HG03097 (cell line): ENCODE measurements at regions not wholly inside any gene's neighbourhood (a gene's known extent, or its start where the extent isn't known, plus 50 kb on each side); places are given as distances from the start of the nearest gene placed in this dataset.

Experiments used
- ATAC-seq: cut with Tn5 transposase; IDR thresholded peaks from one replicate; pipeline ENCODE4 v1.9.1; 2021; ENCODE audit not compliant: unreplicated experiment, low FRiP score

DNA sequence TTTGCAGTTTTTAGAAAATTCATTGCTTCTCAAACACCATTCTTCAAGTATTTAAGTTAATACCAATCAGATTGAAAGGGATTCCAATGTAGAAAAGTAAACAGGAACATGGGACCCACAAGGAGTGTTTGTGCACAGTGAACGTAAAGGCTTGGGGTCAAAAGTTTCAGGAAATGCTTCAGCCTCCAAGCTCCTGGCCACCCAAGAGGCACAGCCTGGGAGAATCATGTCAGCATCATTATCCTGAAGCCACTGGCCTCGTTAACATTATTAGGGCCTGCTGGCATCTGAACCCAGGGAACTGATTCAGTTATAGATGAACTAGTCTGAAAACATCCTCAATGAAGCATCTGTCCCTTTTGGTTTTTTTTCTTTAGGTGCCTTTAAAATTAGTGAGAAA lies 122.9 kb downstream of the NXNL2 start:
- ATAC-seq: no peak

DNA sequence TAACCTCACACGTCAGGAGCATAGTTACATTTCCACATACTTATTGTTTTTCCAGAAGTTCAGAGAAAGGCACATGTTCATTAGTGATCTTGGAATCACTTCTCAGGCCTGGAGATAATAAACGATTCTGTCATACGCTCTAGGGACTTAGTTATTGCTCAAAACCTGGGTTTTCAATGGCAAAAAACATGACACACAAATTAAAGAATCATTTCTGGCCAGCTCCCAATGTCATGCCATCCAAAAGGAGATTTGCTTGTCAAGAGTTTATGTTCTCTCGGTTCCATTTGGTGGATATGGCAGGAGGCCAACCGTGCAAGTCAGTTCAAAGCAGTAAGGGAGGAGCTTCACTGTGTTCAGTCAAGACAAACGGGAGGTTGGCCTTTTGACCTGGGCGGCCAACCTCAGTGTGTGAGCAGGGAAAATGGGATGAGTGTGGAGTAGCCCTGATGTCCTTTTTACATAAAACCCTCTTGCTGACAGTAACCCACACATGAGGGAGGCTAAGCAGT lies 123.4 kb downstream of the NXNL2 start:
- ATAC-seq: no peak

DNA sequence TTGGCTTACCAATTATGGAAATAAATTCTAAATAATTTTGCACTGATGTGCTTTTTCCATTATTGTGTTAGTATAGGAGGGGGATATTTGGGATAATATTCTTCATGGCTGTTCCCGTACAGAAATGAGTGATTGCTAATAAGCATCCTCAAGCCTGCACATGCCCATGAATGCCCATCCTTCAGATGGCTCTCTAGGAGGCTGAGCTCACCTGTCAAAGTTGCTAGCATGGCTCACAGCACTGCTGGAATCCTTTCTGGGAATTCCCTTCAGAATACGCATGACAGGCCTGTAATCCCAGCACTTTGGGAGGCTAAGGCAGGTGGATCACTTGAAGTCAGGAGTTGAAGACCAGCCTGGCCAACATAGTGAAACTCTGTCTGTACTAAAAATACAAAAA lies 124.1 kb downstream of the NXNL2 start:
- no peak for ATAC-seq

DNA sequence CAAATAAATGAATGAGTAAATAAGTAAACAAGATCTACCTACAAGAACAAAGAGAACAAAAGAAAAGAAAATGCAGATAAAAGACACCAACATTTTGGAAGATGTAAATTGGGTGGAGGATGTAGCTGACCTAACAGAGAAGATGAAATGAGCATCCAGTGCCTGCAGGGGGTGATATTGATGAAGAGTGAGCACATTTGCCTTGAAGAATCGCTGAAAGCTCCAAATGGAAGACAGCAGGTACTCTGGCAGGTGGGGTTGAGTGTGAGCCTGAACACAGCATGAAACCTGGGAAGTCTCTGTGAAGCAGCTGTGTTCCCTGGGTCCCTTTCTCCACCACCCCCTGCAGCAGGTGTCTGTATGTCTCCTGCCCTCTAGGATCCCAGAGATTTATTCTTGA lies 125.6 kb downstream of the NXNL2 start:
- ATAC-seq: no peak

DNA sequence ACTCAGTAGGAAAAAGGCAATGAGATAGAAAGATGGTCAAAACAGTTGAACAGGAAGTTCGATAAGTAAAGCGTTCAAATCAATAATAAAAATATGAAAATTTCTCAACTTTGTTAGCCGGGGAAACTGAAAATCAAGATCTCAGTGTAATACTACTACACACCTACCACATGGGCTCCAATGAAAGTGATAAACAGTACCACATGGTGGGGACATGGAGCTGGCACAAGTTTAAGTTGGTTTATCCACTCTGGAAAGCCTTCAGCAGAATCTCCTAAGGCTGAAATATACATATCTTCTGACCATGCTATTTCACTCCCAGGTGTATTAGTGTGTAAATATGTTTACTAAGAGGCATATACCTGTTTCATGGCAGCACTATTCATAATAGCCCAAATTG lies 126.8 kb downstream of the NXNL2 start:
- ATAC-seq: no peak

DNA sequence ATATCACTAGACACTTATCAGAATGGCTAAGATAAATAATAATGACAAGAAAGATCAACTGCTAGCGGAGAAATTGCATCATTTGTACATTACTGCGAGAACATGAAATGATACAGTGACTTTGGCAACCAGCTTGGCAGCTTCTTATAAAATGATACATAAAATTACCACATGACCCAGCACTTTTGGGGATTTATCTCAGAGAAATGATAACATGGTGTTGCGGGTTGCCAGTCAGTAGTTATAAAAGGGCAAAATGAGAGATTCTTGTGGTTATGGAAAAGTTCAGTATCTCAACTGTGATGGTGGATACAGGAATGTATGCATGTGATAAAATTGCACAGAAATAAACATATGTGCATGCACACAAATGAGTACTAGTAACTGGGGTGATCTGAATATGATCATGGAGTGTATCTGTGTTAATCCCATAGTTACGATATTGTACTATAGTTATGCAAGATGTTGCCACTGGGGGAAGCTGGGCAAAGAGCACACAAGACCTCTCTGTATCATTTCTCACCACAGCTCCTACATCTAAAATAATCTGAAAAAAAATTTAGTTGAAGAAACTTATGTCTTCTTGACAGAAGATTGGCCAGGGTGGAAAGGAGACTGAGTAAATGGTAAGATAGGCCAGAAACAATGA lies 128.9 kb downstream of the NXNL2 start:
- no peak for ATAC-seq

DNA sequence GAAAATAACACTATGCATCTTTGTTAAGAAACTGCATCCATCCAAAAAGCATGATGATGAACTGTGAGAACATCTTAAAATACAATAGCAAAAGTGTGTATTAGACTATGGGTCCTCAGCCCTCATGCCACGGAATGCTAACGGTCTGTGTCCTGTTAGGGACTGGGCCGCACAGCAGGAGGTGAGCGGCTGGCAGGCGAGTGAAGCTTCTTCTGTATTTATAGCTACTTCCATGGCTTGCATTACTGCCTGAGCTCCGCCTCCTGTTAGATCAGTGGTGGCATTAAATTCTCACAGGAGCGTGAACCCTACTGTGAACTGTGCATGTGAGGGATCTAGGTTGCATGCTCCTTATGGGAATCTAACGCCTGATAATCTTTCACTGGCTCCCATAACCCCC lies 129.8 kb downstream of the NXNL2 start:
- ATAC-seq: no peak

DNA sequence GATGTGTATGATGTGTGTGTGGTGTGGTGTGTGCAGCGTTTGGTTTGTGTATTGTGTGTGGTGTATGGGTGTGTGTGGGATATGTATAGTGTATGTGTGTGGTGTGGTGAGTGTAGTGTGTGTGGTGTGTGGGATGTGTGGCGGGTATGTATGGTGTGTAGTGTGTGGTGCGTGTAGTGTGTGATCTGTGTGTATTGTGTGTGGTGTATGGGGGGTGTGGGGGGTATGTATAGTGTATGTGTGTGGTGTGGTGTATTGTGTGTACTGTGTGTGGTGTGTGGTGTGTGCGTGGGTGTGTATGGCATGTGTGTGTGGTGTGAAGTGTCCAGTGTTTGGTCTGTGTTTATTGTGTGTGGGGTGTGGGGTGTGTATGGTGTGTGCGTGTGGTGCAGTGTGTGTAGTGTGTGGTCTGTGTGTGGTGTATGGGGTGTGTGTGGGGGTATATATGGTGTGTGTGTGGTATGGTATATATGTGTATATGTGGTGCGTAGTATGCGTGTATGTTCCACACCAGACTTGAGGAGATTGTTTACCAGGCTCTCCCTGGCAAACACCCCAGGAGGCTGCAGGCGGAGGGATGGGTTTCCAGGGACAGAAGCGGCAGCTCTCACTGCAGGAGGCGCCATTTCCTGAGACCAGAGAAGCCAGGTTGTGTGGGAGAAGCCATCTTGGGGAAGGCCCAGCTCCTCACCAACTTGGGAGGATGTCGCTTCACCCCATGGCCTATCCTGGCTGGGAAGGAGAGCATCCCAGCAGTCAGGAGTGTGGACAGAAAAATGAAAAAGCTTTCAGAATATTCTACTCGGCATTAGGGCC lies 138.1 kb downstream of the NXNL2 start:
- no peak for ATAC-seq

DNA sequence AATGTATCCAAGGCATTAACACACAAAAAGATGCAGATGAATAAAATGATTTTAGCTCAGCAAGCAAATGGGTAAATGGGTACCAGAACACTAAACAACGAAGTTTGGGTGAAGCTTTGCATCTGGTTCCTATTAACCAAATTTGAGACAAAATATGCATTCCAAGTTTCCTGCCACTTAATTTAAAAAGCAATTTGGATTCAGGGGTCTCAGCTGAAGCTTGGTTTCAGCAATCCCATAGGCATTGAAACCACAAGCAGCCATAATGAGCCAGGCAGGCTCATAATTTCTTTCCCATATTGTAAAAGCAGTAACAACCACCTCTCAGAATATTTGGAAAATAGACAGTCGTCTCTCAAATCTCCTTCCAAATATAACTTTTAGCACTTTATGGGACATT lies 138.9 kb downstream of the NXNL2 start:
- ATAC-seq: no peak

DNA sequence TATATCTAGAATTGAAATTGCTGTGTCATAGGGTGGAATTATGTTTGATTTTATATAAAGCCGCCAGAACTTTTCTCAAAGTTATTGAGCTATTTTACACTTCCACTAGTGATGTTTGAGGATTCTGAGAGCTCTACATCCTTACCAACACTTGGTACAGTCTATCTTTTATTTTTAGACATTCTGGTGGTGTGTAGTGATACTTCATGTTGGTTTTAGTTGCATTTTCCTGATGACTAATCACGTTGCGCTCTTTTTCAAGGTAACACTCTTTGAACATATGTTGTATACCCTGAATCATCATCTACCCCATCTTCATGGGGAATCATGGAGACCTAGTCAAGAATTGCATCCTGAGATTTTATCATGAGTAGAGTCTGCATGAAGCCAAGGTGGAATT lies 141.7 kb downstream of the NXNL2 start:
- no peak for ATAC-seq

DNA sequence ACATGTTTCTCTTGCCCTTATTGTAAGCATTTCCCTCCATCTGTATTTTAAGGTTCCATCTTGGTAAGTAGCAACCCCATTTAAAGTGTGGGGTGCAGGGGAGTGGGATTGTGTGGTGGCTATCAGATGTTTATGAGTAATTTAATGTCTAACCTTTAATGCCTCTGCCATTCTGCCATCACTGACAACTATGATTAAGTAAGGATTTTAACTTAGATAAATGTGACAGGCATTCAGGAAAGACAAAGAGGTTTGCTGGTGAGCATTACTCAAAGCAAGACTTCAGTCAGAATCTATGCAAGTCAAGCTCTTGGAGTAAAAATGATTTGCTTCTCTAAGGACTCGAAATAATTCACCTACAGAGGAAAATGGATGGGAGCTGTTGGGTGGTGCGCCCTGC lies 143.0 kb downstream of the NXNL2 start:
- ATAC-seq: no peak

DNA sequence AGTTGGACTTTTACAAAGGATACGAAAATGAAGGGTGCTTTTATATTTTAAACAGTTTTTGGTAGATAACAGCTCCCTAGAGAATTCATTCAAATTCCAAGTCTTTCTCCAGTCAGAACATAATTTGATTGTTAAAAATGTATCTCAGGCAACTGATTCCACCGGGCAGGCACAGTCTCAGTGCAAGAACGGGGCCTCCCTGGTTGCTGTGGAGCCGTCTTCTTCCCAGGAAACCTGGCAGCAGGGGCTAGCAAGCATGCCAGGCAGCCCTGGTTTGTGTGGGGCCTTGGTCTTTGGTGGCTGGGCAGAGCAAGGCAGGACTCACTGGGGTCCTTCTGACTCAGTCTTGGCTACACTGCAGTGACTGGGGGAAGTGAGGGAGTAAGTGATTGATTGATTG lies 143.5 kb downstream of the NXNL2 start:
- ATAC-seq: no peak

DNA sequence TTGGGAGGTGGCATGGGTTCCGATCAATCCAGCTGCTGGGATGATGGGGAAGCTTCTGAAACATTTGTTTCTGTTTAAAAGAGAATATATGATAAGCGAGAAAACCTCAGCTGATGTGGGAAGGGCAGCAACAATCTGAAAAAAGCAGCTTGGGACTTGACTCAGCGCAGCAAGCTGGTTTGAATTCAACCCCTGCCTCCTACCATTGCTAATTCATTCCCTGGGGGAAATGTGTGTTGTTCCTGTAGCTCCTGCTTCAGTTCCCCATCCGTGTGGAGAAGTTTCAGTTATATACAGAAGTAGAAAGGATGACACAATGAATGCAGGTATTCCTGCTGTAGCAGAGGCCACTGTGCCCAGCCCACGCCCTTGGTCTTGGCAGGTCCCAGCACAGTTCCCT lies 145.1 kb downstream of the NXNL2 start:
- no peak for ATAC-seq

DNA sequence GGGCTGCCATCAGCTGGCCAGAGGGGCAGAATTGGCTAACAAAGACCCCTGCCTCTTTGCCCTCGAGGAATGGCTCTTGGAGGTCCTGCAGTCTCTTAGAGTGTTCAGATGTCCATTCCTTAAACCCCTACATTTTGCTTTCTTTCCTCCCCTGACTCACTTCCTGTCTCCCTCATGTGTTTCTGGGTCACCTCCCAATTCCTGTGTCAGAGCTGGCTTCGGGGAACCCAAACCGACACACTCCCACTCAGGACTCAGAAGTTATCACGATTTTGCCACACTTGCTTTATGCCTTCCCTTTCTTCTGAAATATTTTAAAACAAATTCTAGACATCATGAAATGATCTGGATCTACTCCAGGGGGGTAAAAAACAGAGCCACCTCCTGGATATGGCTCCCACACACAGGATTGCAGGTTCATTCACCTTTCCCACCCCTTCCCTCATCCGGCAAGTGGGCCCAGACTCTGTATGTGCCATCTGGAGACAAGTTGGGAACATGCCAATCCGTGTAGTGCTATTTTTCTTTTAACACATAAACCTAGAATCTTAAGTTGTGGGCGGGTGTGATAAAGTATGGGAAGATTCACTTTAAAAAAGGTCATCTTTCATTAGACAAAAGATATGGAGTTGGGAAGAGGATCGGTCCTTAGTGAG lies 145.7 kb downstream of the NXNL2 start:
- ATAC-seq: no peak

DNA sequence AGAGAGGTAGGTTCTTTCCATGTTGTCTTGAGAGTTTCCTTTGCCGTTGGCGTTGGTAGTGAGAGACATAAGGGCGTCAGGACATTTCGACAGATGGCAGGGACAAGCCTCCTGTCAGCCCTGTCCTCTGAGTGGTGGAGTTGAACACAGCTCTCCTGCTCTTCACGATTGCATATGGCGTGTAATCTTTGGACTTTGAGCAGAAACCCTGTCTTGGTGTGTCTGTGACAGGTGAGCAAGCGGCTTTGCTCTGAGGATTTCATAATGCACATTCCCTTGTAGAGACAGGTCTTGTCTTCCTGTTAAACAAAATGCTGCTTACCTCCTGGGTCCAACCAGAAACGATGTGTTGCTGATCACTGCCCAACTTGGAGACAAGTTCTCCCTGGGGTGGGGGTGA lies 146.5 kb downstream of the NXNL2 start:
- no peak for ATAC-seq

DNA sequence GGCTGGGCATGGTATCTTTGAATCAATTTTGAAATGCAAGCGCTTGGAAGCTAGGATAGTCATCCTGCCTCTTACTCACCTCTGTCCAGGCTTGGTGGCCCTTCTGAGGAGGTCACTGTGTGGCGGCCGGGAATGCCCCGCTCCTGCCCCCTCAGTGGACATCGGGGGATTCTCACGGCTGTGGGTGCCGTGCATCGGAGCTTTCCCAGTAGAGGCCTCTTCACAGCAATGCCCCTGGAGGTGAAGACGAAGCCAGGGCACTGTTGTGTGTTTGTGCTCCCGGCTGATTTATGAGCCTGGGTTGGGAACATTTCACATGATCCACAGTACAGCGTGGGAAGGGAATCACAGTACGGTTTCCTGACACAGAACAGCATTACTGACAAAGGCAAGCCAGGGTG lies 147.5 kb downstream of the NXNL2 start:
- ATAC-seq: no peak

DNA sequence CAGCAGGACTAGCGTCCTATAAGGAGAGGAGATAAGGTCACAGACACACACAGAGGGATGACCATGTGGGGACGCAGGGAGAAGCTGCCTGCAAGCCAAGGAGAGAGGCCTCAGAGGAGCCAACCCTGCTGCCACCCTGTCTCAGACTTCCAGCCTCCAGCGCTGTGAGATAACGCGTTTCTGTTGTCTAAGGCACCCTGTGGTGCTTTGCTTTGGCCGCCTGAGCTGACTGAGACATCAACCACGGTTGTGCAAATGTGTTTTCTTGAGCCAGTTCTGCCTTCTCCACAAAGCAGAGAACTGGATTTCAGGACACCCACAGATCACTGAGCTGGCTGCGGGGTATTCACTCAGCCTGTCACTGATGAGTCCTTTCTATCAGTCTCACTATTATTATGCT lies 149.1 kb downstream of the NXNL2 start:
- no peak for ATAC-seq

DNA sequence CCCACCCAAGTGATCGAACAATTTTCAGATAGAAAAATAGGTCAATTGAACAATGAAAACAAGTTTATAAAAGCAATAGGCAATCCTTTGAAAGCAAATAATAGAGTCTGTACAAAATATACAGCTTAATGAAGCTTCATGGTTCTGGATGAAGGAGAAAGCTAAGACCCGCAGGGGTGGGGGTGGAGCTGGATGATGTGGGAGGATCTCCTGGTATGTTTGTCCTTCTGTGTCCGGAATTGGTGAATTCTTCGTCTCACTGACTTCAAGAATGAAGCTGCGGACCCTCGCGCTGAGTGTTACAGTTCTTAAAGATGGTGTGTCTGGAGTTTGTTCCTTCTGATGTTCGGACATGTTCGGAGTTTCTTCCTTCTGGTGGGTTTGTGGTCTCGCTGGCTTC lies 149.9 kb downstream of the NXNL2 start:
- no peak for ATAC-seq

DNA sequence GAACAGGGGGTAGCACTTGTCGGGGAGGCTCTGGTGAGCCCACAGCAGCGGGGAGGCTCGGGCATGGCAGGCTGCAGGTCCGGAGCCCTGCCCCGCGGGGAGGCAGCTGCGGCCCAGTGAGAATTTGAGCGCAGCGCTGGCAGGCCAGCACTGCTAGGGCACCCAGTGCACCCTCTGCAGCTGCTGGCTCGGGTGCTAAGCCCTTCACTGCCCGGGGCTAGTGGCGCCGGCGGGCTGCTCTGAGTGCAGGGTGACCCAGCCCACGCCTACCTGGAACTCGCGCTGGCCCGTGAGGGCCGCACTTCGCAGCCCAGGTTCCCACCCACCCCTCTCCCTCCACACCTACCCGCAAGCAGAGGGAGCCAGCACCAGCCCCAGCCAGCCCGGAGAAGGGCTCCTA lies 151.0 kb downstream of the NXNL2 start:
- no peak for ATAC-seq

DNA sequence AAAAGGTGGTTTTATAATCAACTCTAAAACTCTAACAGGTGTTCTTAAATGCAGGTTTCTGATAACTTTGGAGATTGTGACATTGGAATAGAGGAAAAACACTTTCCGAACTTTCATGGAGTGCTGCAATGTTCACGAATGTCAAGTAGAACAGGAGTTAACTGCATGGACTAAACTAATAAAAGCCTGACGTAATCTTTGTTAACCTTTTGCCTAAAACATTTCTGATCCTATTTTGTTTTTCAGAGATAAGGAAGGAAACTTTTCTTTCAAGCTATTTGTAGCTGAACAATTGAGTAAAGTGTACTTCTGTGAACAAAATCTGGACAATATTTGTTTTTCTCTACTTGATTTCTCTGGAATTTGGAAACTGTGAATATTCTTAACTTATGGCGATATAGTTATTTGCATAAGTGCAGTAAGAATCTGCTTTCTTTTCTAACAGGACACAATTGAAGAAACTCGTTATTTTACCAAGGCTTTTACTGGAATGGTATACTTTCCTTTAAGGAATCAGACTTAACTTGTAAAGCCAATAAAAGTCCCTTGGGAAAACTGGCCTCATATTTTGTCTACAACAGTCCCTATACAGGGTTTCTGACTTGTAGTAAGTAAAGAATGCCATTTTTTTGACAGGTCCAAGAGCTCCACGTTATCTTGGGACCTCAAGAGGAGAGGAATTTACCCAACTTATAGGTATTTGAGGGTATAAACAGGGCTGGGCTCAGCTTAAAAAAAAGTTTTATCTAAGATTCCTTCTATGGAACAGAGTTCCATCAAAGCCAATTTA lies 154.7 kb downstream of the NXNL2 start:
- ATAC-seq: no peak

DNA sequence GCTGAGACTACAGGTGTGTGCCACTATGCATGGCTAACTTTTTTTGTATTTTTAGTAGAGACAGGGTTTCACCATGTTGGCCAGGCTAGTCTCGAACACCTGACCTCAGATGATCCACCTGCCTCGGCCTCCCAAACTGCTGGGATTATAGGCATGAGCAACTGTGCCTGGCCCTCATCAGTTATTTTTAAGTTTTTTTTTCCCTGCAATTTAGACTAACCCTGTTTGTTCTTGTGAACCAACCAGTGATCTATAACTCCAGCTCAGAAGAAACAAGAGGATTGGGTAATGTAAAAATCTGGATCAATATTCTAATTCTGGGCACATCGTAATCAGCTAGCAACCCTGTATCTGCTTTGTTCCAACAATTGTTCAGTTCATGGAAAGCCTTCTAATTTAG lies 155.7 kb downstream of the NXNL2 start:
- ATAC-seq: no peak
